GM19023 (cell line): ENCODE measurements at regions not wholly inside any gene's neighbourhood (a gene's known extent, or its start where the extent isn't known, plus 50 kb on each side); places are given as distances from the start of the nearest gene placed in this dataset.

Experiments used
- ATAC-seq: cut with Tn5 transposase; IDR thresholded peaks from one replicate; pipeline ENCODE4 v1.9.1; 2021; ENCODE audit warnings: mild to moderate bottlenecking, moderate library complexity; ENCODE audit not compliant: unreplicated experiment

DNA sequence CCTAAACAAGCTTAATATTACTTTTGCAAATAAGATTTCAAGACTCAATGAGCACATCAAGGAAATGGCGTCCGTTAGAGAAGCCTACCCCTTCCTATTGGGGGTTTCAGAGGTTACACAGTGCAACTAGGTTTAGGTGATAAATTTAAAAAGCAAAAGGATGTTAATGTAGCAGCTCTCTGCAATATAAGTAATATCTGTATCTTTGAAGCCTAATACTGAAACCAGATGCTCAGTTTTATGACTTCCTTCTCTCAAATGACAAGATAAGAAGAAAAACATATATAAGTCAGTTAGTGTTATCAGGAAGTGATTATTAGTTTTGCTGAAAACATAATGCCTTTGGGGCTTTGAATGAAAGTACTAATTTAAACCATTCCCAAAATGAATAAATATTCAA is 54.3 kb upstream of the MED13 start:
- no peak for ATAC-seq
